CD14-positive monocyte (primary cell): ENCODE measurements at regions not wholly inside any gene's neighbourhood (a gene's known extent, or its start where the extent isn't known, plus 50 kb on each side); places are given as distances from the start of the nearest gene placed in this dataset.

ENCODE experiments used
- DNase-seq, 3 donors: peaks; one replicate each; pipeline ENCODE4 v3.0.0-alpha.2; 2011 to 2022
- H2AFZ ChIP-seq: 2 replicates; pipeline ENCODE4 v1.6.0; 2012; ENCODE audit warnings: mild to moderate bottlenecking, low read depth, low read length, inconsistent platforms; ENCODE audit not compliant: insufficient read depth, poor library complexity, severe bottlenecking
- H3K27ac ChIP-seq, 2 donors: 1 replicate in 1 of 2; 2 replicates in 1 of 2; pipeline ENCODE4 v1.5.1; 2012 to 2013; ENCODE audit warnings: low read length in 2 of 2, control low read depth in 1 of 2, inconsistent platforms in 1 of 2, low read depth in 1 of 2, mild to moderate bottlenecking in 1 of 2
- H3K27me3 ChIP-seq, 2 donors: one replicate each; pipeline versions ENCODE4 v1.6.0 to v1.6.1; 2011 to 2013; ENCODE audit warnings: low read length in 2 of 2; ENCODE audit not compliant: control insufficient read depth in 2 of 2, insufficient read depth in 2 of 2
- H3K36me3 ChIP-seq, 2 donors: replicated peaks in 1 of 2; 1 replicate in 1 of 2; 2 replicates in 1 of 2; pipeline versions ENCODE4 v1.5.1 to v1.6.1; 2012 to 2013; ENCODE audit warnings: low read length in 2 of 2, control low read depth in 1 of 2, inconsistent platforms in 1 of 2, mild to moderate bottlenecking in 1 of 2; ENCODE audit not compliant: insufficient read depth in 2 of 2, control insufficient read depth in 1 of 2
- H3K4me1 ChIP-seq, 2 donors: 1 replicate in 1 of 2; 2 replicates in 1 of 2; pipeline versions ENCODE4 v1.5.1 to v1.6.1; 2012 to 2013; ENCODE audit warnings: low read length in 2 of 2, control low read depth in 1 of 2, inconsistent platforms in 1 of 2, mild to moderate bottlenecking in 1 of 2, moderate library complexity in 1 of 2; ENCODE audit not compliant: insufficient read depth in 2 of 2, control insufficient read depth in 1 of 2
- H3K4me2 ChIP-seq: replicated peaks from 2 replicates; pipeline ENCODE3; 2012; ENCODE audit warnings: low read length, moderate library complexity, mild to moderate bottlenecking; ENCODE audit not compliant: poor library complexity, severe bottlenecking; ENCODE audit errors: extremely low read depth
- H3K4me3 ChIP-seq, 3 experiments: fragments of 200-600 bp in 1 of 3; sonication (generic) in 1 of 3; replicated peaks in 1 of 3; 1 replicate in 2 of 3; 2 replicates in 1 of 3; pipeline ENCODE4 v1.5.1; 2011 to 2013; ENCODE audit warnings: low read length in 3 of 3, mild to moderate bottlenecking in 3 of 3, control low read depth in 2 of 3, low read depth in 2 of 3, inconsistent platforms in 1 of 3, moderate library complexity in 1 of 3
- H3K79me2 ChIP-seq: 2 replicates; pipeline ENCODE4 v1.6.0; 2012; ENCODE audit warnings: mild to moderate bottlenecking, control low read depth, inconsistent platforms, low read length, moderate library complexity; ENCODE audit not compliant: insufficient read depth
- H3K9ac ChIP-seq: 2 replicates; pipeline ENCODE4 v1.6.0; 2017; ENCODE audit warnings: low read length, mild to moderate bottlenecking; ENCODE audit not compliant: insufficient read depth, poor library complexity, severe bottlenecking
- H3K9me3 ChIP-seq, 2 donors: replicated peaks in 1 of 2; 1 replicate in 1 of 2; 2 replicates in 1 of 2; pipeline versions ENCODE4 v1.5.1 to v1.6.1; 2012 to 2013; ENCODE audit warnings: low read length in 2 of 2, control low read depth in 1 of 2; ENCODE audit not compliant: control insufficient read depth in 1 of 2, insufficient read depth in 1 of 2
- H4K20me1 ChIP-seq: 2 replicates; pipeline ENCODE4 v1.6.0; 2012; ENCODE audit warnings: mild to moderate bottlenecking, low read length, control low read depth, moderate library complexity; ENCODE audit not compliant: insufficient read depth
- H3K27ac Mint-ChIP-seq, 7 donors: one replicate each; pipeline ENCODE4 v1.8.0; 2020; ENCODE audit warnings: mild to moderate bottlenecking in 7 of 7, mixed read lengths in 7 of 7, moderate library complexity in 6 of 7, inconsistent platforms in 2 of 7
- H3K27me3 Mint-ChIP-seq, 3 donors: one replicate each; pipeline ENCODE4 v1.8.0; 2021 to 2022; ENCODE audit warnings: low read depth in 3 of 3, mild to moderate bottlenecking in 3 of 3, mixed read lengths in 3 of 3, moderate library complexity in 3 of 3, inconsistent platforms in 1 of 3
- H3K36me3 Mint-ChIP-seq, 2 donors: one replicate each; pipeline ENCODE4 v1.8.0; 2020; ENCODE audit warnings: mixed read lengths in 2 of 2, inconsistent platforms in 1 of 2, mild to moderate bottlenecking in 1 of 2
- H3K4me1 Mint-ChIP-seq: one replicate; pipeline ENCODE4 v1.8.0; 2020; ENCODE audit warnings: mild to moderate bottlenecking, mixed read lengths
- H3K4me3 Mint-ChIP-seq, 2 donors: one replicate each; pipeline ENCODE4 v1.8.0; 2020; ENCODE audit warnings: mild to moderate bottlenecking in 2 of 2, mixed read lengths in 2 of 2, moderate library complexity in 1 of 2
- H3K9me3 Mint-ChIP-seq, 7 donors: one replicate each; pipeline ENCODE4 v1.8.0; 2020 to 2022; ENCODE audit warnings: mixed read lengths in 7 of 7, mild to moderate bottlenecking in 6 of 7, moderate library complexity in 6 of 7, inconsistent platforms in 2 of 7
- CTCF ChIP-seq: fragments of 200-600 bp; IDR thresholded peaks from one replicate; pipeline ENCODE4 v1.8.0; 2022; ENCODE audit warnings: antibody characterized with exemption, mild to moderate bottlenecking
- WGBS: methylation state at CpG from one replicate; pipeline ENCODE4 v1.1.5; 2013; ENCODE audit warnings: missing lambda C conversion rate; ENCODE audit not compliant: insufficient coverage; 5-methylcytosine and 5-hydroxymethylcytosine counted together
- intact Hi-C, 2 donors: fragments of 100-400 bp; cut with micrococcal nuclease; formaldehyde crosslinking; loops; one replicate each; pipeline versions ENCODE4 v1.15.0 to v1.15.1; 2023

DNA sequence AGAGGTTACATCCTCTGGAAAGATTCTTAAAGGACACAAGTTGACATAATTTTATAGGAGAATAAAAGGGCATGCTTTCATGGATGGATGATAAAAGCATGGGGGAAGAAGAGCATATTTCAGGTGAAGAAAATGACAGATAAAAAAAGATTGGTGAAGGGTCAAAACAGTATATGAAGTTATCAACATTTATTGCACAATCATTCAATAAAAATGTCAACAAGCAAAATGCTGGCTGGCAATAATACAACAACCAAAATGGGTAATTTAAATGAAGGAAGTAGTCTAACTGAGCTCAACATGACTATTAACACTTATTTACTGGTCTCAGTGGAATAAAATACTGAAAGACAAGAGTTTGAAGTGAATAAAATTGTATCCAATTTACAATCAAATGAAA lies 696.7 kb downstream of the SQOR start:
- no peak overlapping the region for H3K27ac ChIP-seq

GRCh38 chr15:46343196-46343935 lies 708.5 kb downstream of the SQOR start:
- no peaks in the 10 kb centered on the region for H4K20me1 ChIP-seq
- no peaks in the 10 kb centered on the region for H3K79me2 ChIP-seq
- peaks cover 0 to 7% of the 10 kb centered on the region in 2 donors for H3K9me3 ChIP-seq
- Mint-ChIP-seq H3K27me3 (no peaks in the 10 kb centered on the region), H3K4me3 (no peak overlapping the region), H3K27ac (no peak overlapping the region), H3K4me1 (no peaks in the 10 kb centered on the region), H3K9me3 (peaks cover 0 to 13% (median 5%) of the 10 kb centered on the region in 7 donors), H3K36me3 (no peaks in the 10 kb centered on the region)
- WGBS, result 65% methylated on average over 3 of the region's 7 CpGs
- H3K27ac ChIP-seq, result no peak overlapping the region
- H3K4me2 ChIP-seq, result no peak overlapping the region
- no peaks in the 10 kb centered on the region for H3K36me3 ChIP-seq
- intact Hi-C loops, result no loop called here
- H2AFZ ChIP-seq, result no peak overlapping the region
- no peak for DNase-seq
- TF ChIP-seq CTCF, result no peak
- H3K4me3 ChIP-seq, result no peak overlapping the region
- no peaks in the 10 kb centered on the region for H3K27me3 ChIP-seq
- H3K4me1 ChIP-seq, result no peaks in the 10 kb centered on the region
- H3K9ac ChIP-seq, result no peak overlapping the region

More for the DNA sequence above, 696.7 kb downstream of the SQOR start:
- Mint-ChIP-seq H3K27ac (no peak overlapping the region), H3K9me3 (peaks cover 0 to 5% (median 2%) of the 10 kb centered on the region in 7 donors), H3K4me1 (no peaks in the 10 kb centered on the region), H3K27me3 (no peaks in the 10 kb centered on the region), H3K36me3 (no peaks in the 10 kb centered on the region), H3K4me3 (no peak overlapping the region)
- no peaks in the 10 kb centered on the region for H3K79me2 ChIP-seq
- intact Hi-C loops, result no loop called here
- no peak overlapping the region for H3K4me3 ChIP-seq
- no peaks in the 10 kb centered on the region for H4K20me1 ChIP-seq
- no peak overlapping the region for H2AFZ ChIP-seq
- TF ChIP-seq CTCF, result no peak
- H3K4me1 ChIP-seq, result no peaks in the 10 kb centered on the region
- DNase-seq, result no peak
- no peaks in the 10 kb centered on the region for H3K9me3 ChIP-seq
- H3K4me2 ChIP-seq, result no peak overlapping the region
- no peak overlapping the region for H3K9ac ChIP-seq
- no peaks in the 10 kb centered on the region for H3K36me3 ChIP-seq
- H3K27me3 ChIP-seq, result no peaks in the 10 kb centered on the region
